ENCODE measurements at regions not wholly inside any gene's neighbourhood (a gene's known extent, or its start where the extent isn't known, plus 50 kb on each side); places are given as distances from the start of the nearest gene placed in this dataset.

DNA sequence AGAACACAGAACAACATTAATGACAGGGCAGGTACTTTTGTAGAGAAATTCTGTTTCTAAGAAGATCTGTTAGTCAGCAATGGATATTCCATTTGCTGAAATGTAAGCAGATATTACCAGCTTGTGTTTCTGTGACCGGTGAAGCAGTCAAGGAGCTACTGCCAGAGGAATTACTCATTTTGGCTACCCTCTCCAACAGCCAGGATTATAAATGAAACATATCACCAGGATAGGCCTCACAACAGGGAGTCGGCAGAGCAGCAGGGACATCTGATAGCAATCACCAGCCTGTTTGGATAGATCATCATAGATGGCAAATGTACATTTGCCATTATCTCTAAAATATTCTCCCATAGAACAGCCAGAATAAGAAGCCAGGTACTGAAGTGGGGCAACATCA lies 440.7 kb downstream of the KCNH5 start:
- WGBS, 2 donors, result 81 to 90% methylated on average over 2 of the region's 2 CpGs
- H3K27ac ChIP-seq (ENCODE audit: low read depth in 1 of 2, low read length in 1 of 2), result no peak overlapping the region
- no peak for TF ChIP-seq CTCF (IDR thresholded peaks at IDR 0.05; ENCODE audit: control extremely low read depth, extremely low read depth)
- no peaks in the 10 kb centered on the region for H3K36me3 ChIP-seq (ENCODE audit: control insufficient read depth in 4 of 4, insufficient read depth in 4 of 4, low read length in 4 of 4)
- no peak overlapping the region for H3K4me3 ChIP-seq
- H3K4me1 ChIP-seq (ENCODE audit: control insufficient read depth in 5 of 5, insufficient read depth in 5 of 5, low read length in 5 of 5), result no peaks in the 10 kb centered on the region
- ATAC-seq (ENCODE audit: insufficient read depth, low FRiP score) (no peak), DNase-seq (no peak)
- H3K9ac ChIP-seq (ENCODE audit: insufficient read depth in 1 of 2, low read length in 2 of 2), result no peak overlapping the region
- H3K9me3 ChIP-seq (ENCODE audit: control insufficient read depth in 4 of 4, insufficient read depth in 3 of 4, low read length in 3 of 4), result peaks cover 0 to 2% (median 0%) of the 10 kb centered on the region in 4 donors
- no peaks in the 10 kb centered on the region for H3K27me3 ChIP-seq (ENCODE audit: control insufficient read depth in 3 of 3, insufficient read depth in 3 of 3, low read length in 2 of 3)

DNA sequence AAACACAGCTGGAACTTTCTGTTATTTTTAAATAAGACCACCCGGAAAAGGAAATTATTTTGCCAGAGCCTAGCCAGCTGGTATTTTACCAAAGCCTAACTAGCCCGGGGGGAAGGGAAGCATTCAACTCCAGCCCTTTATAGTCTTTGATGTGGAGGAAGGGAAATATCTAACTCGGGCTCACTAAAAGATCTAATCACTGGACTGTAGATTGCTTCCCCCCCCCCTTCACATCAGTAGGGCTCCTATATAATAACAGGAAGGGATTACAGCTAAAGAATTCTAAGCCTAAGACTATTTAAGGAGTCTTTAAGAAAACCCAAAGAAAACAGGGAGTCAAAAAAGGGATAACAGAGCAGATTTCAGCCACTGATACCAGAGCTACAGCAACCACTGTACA lies 431.1 kb downstream of the KCNH5 start:
- Histone ChIP-seq H3K27ac (ENCODE audit: low read depth in 1 of 2, low read length in 1 of 2) (no peak overlapping the region), H3K36me3 (ENCODE audit: control insufficient read depth in 4 of 4, insufficient read depth in 4 of 4, low read length in 4 of 4) (no peaks in the 10 kb centered on the region), H3K9ac (ENCODE audit: insufficient read depth in 1 of 2, low read length in 2 of 2) (no peak overlapping the region), H3K4me3 (no peak overlapping the region), H3K27me3 (ENCODE audit: control insufficient read depth in 3 of 3, insufficient read depth in 3 of 3, low read length in 2 of 3) (no peaks in the 10 kb centered on the region), H3K9me3 (ENCODE audit: control insufficient read depth in 4 of 4, insufficient read depth in 3 of 4, low read length in 3 of 4) (no peaks in the 10 kb centered on the region), H3K4me1 (ENCODE audit: control insufficient read depth in 5 of 5, insufficient read depth in 5 of 5, low read length in 5 of 5) (no peaks in the 10 kb centered on the region)
- ATAC-seq (ENCODE audit: insufficient read depth, low FRiP score) (no peak), DNase-seq (peak; percentile 3 to 16 (median 14))
- 21 to 35% methylated on average over 3 of the region's 3 CpGs for WGBS, 2 donors
- no peak for TF ChIP-seq CTCF (IDR thresholded peaks at IDR 0.05; ENCODE audit: control extremely low read depth, extremely low read depth)

DNA sequence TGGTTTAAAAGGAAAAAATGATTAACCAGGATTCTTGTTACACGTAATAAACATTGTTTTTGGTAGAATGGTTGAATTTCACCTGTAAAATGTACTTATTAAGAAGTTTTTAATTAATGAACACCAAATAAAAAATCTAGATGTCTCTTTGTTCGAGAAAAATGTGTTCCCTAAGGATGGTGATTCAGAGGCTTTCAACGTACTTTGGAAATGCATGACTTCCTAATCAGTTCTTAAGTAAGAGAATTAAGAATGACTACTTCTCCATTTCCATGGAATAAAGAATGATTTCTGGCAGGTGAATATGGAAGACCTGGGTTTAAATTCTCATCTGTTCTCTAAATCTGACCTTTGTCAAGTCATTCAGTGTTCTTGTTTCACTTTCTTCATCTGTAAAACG lies 428.6 kb downstream of the KCNH5 start:
- Histone ChIP-seq H3K4me3 (no peak overlapping the region), H3K4me1 (ENCODE audit: control insufficient read depth in 5 of 5, insufficient read depth in 5 of 5, low read length in 5 of 5) (no peaks in the 10 kb centered on the region), H3K27me3 (ENCODE audit: control insufficient read depth in 3 of 3, insufficient read depth in 3 of 3, low read length in 2 of 3) (no peaks in the 10 kb centered on the region), H3K36me3 (ENCODE audit: control insufficient read depth in 4 of 4, insufficient read depth in 4 of 4, low read length in 4 of 4) (no peaks in the 10 kb centered on the region), H3K9me3 (ENCODE audit: control insufficient read depth in 4 of 4, insufficient read depth in 3 of 4, low read length in 3 of 4) (peaks cover 0 to 2% (median 0%) of the 10 kb centered on the region in 4 donors), H3K9ac (ENCODE audit: insufficient read depth in 1 of 2, low read length in 2 of 2) (no peak overlapping the region), H3K27ac (ENCODE audit: low read depth in 1 of 2, low read length in 1 of 2) (no peak overlapping the region)
- ATAC-seq (ENCODE audit: insufficient read depth, low FRiP score), result no peak
- DNase-seq, result no peak
- WGBS, 2 donors, result 84% methylated on average over 4 of the region's 4 CpGs
- no peak for TF ChIP-seq CTCF (IDR thresholded peaks at IDR 0.05; ENCODE audit: control extremely low read depth, extremely low read depth)

- no peak for TF ChIP-seq CTCF (IDR thresholded peaks at IDR 0.05; ENCODE audit: control extremely low read depth, extremely low read depth)
- peaks cover 0 to 4% (median 0%) of the 10 kb centered on the region in 4 donors for H3K9me3 ChIP-seq (ENCODE audit: control insufficient read depth in 4 of 4, insufficient read depth in 3 of 4, low read length in 3 of 4)
- H3K27me3 ChIP-seq (ENCODE audit: control insufficient read depth in 3 of 3, insufficient read depth in 3 of 3, low read length in 2 of 3), result no peaks in the 10 kb centered on the region
- 67 to 71% methylated on average over 5 of the region's 5 CpGs for WGBS, 2 donors
- H3K4me1 ChIP-seq (ENCODE audit: control insufficient read depth in 5 of 5, insufficient read depth in 5 of 5, low read length in 5 of 5), result no peaks in the 10 kb centered on the region
- no peak overlapping the region for H3K9ac ChIP-seq (ENCODE audit: insufficient read depth in 1 of 2, low read length in 2 of 2)
- no peak overlapping the region for H3K4me3 ChIP-seq
- ATAC-seq (ENCODE audit: insufficient read depth, low FRiP score), result no peak
- no peaks in the 10 kb centered on the region for H3K36me3 ChIP-seq (ENCODE audit: control insufficient read depth in 4 of 4, insufficient read depth in 4 of 4, low read length in 4 of 4)
- no peak overlapping the region for H3K27ac ChIP-seq (ENCODE audit: low read depth in 1 of 2, low read length in 1 of 2)
- no peak for DNase-seq
Measured at GRCh38 chr14:62626416-62626815, 418.8 kb downstream of the KCNH5 start.
